SH-SY5Y (cell line): ENCODE measurements at regions not wholly inside any gene's neighbourhood (a gene's known extent, or its start where the extent isn't known, plus 50 kb on each side); places are given as distances from the start of the nearest gene placed in this dataset.

Experiments
- GATA2 ChIP-seq: IDR thresholded peaks from 2 replicates; pipeline ENCODE4 v1.6.1; 2011; ENCODE audit warnings: mild to moderate bottlenecking, low read depth, low read length
- GATA3 ChIP-seq: IDR thresholded peaks from 2 replicates; pipeline ENCODE4 v1.6.1; 2011; ENCODE audit warnings: low read depth, mild to moderate bottlenecking, low read length, moderate library complexity

DNA sequence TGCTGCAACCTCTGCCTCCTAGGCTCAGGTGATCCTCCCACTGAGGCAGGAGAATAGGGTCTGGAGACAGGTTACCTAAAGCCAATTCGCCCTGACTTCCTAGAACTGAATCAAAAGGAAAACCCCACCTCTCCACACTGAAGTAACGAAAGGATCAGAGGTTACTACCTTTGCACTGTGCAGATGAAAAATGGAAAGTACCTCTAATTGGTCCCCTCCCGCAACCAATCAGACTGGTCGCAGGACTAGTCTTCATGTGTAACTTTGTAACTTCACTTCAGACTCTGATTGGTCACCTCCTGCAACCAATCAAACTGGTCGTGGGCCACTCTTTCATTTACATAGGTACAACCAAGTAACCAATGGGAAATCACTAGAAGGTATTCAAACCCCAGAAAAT, 61.1 kb downstream of the ATXN3L start:
- TF ChIP-seq GATA3 (no peak), GATA2 (no peak)
